ENCODE measurements at regions not wholly inside any gene's neighbourhood (a gene's known extent, or its start where the extent isn't known, plus 50 kb on each side); places are given as distances from the start of the nearest gene placed in this dataset.

DNA sequence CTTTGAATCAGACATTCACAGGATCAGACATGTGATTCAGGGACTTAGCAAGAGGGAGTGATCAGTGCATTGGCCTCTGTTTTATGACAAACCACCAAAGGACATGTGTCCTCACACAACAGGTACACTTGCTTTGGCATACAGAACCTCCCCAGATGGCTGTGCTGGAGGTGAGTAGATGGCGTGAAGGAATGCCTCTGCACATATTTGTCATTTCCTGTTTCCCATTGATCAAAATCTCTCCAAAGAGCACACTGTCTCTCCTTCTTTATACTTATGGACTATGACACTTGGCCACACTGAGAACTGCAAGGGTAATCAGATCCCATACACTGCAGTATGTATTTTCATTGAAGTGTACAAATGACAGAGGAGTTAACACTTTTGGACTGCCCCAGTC lies 927.6 kb downstream of the TSN start:
- TF ChIP-seq, protein P1, sequence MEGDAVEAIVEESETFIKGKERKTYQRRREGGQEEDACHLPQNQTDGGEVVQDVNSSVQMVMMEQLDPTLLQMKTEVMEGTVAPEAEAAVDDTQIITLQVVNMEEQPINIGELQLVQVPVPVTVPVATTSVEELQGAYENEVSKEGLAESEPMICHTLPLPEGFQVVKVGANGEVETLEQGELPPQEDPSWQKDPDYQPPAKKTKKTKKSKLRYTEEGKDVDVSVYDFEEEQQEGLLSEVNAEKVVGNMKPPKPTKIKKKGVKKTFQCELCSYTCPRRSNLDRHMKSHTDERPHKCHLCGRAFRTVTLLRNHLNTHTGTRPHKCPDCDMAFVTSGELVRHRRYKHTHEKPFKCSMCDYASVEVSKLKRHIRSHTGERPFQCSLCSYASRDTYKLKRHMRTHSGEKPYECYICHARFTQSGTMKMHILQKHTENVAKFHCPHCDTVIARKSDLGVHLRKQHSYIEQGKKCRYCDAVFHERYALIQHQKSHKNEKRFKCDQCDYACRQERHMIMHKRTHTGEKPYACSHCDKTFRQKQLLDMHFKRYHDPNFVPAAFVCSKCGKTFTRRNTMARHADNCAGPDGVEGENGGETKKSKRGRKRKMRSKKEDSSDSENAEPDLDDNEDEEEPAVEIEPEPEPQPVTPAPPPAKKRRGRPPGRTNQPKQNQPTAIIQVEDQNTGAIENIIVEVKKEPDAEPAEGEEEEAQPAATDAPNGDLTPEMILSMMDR (IDR thresholded peaks at IDR 0.05; ENCODE audit: control insufficient read depth, extremely low read depth, insufficient read depth), result no peak
- no peak for DNase-seq (ENCODE audit: low read depth)
- no peak overlapping the region for H3K4me3 ChIP-seq (ENCODE audit: low read depth, low read length)

DNA sequence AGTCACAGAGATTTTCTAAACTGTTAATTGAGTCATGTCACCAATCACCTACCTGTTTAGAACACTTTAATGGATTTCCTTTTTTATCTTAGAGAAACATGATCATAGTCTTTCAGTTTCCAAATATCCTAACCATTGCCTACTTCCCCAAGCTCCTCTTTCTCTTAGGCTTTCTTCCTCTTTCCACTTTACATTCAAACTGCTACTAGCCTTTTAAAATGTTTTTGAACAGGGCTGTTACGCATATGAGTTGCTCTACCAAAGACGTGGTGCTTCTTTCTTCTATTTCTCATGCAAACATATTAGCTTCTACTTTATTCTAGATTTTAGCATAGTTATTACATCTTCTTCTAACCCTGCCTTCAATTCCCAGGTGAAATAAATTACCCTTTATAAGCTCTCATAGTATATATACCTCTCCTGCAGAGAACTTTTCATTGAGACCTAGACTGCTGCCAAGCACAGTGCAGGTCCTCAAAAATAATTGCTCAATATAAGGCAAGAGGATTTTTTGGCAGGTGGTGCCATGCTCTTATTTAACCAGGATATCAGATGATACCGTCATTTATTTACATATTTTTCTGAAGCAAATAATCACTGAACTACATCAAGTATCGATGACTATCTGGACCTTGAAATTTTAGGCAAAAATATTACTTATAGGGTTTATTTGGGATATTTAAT lies 937.1 kb downstream of the TSN start:
- no peak for DNase-seq (ENCODE audit: low read depth)
- H3K4me3 ChIP-seq (ENCODE audit: low read depth, low read length), result no peak overlapping the region
- TF ChIP-seq, protein P1 (IDR thresholded peaks at IDR 0.05; ENCODE audit: control insufficient read depth, extremely low read depth, insufficient read depth), result no peak

DNA sequence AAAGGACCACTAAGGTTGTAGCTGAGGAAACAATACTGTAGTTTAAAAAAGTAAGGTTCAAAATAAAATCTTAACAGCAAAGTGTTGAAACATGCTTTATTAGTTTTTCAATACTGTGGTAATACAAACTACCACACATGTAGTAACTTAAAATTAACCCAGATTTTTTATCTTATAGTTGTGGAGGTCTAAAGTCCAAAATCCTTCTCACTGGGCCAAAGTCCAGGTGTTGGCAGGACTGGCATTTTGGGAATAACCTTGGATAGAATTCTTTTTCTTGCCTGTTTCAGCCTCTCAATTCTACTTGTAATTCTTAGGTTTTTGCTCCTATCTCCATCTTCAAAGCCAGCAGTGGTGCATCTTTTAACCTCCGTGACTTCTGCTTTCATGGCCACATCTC lies 942.0 kb downstream of the TSN start:
- TF ChIP-seq, protein P1 (IDR thresholded peaks at IDR 0.05; ENCODE audit: control insufficient read depth, extremely low read depth, insufficient read depth), result no peak
- no peak overlapping the region for H3K4me3 ChIP-seq (ENCODE audit: low read depth, low read length)
- DNase-seq (ENCODE audit: low read depth), result no peak

DNA sequence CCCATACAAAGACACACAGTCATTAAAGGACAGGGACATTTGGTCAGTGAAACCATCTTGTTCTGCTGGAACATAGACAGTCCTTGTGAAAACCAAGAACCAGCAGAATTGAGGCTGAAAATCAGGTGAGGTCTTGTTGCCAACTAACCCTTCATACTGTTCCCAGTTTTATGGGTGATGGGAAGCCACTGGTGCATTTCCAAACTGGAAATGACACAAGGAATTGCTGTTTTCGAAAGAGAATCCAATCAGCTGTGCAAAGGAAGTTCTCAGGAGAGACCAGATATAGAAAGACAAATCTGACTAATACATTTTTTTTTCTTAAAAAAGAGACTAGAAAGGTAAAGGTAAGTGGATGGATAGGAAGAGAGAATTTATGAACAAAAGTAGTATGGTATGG lies 948.2 kb downstream of the TSN start:
- no peak overlapping the region for H3K4me3 ChIP-seq (ENCODE audit: low read depth, low read length)
- no peak for DNase-seq (ENCODE audit: low read depth)
- TF ChIP-seq, protein P1 (IDR thresholded peaks at IDR 0.05; ENCODE audit: control insufficient read depth, extremely low read depth, insufficient read depth), result no peak

DNA sequence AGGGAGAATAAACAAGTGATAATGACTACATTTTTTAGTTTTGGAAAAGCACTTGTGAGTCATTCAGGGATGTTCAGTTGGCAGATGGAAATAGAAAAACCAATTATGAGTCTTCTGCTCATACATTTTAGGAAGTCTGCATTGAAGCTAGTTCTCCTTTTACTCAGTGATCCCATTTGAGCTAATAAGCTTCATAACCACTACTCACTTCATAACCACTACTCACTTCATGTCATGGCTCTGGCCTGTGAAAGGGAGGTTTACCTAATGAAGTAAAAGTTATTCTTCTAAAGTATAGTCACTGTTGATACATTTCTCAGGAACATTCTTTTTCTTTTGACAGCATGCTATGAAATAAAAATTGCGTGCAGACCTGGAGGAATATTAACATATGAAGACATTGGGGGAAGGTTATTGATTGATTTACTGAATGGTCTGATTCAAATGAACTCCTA lies 948.7 kb downstream of the TSN start:
- TF ChIP-seq, protein P1 (IDR thresholded peaks at IDR 0.05; ENCODE audit: control insufficient read depth, extremely low read depth, insufficient read depth), result no peak
- no peak for DNase-seq (ENCODE audit: low read depth)
- no peak overlapping the region for H3K4me3 ChIP-seq (ENCODE audit: low read depth, low read length)

DNA sequence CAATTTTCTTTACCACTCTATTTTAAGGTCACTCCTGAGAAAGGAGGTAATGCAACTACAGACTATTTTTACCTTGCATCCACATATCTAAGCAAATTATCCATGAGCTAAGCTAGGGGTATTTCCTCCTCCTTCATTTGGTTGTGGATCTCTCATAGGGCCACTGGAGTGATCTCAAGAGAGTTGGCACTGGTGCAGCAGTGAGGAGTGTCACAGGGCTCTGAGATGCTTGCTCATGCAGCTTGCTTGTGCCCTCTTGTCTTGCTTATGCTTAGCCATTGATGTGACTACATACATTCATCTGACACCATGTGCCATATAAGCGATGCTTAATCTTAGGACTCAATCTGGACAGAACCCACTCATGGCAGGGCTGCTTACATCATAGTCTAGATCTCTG lies 950.3 kb downstream of the TSN start:
- no peak overlapping the region for H3K4me3 ChIP-seq (ENCODE audit: low read depth, low read length)
- TF ChIP-seq, protein P1 (IDR thresholded peaks at IDR 0.05; ENCODE audit: control insufficient read depth, extremely low read depth, insufficient read depth), result no peak
- no peak for DNase-seq (ENCODE audit: low read depth)

DNA sequence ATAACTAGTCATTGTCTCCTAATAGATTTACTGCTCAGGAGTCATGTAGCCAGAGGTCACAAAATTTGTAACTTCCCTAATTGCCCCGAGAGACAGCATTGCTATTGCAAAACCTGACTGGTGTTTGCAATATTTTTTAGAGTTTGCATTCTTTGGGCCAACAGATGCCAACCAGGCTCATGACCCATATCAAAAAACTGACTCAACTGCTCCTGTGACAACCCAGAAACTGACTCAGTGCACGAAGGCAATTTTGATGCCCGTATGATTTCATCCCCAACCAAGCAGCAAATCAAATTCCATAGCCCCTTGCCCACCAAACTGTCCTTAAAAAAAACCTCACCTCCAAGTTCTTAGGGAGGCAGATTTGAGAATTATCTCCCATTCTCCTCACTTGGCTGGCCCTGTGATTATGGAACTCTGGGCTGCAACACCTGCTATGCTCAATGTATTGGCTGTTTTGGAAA lies 951.3 kb downstream of the TSN start:
- no peak for DNase-seq (ENCODE audit: low read depth)
- H3K4me3 ChIP-seq (ENCODE audit: low read depth, low read length), result no peak overlapping the region
- TF ChIP-seq, protein P1 (IDR thresholded peaks at IDR 0.05; ENCODE audit: control insufficient read depth, extremely low read depth, insufficient read depth), result no peak

Measured in LNCaP clone FGC (cell line).